Central memory CD8-positive, alpha-beta T cell (primary cell): ENCODE measurements at regions not wholly inside any gene's neighbourhood (a gene's known extent, or its start where the extent isn't known, plus 50 kb on each side); places are given as distances from the start of the nearest gene placed in this dataset.

Experiments
- ATAC-seq: fragments of 150-1000 bp; cut with Tn5 transposase; replicated peaks from 2 replicates; pipeline ENCODE4 v1.10.0; 2022; ENCODE audit warnings: mild to moderate bottlenecking, moderate FRiP score, moderate number of reproducible peaks; ENCODE audit not compliant: poor library complexity, severe bottlenecking; ENCODE audit errors: extremely low read depth
- DNase-seq, 2 donors: peaks; one replicate each; pipeline ENCODE4 v3.0.0; 2021; ENCODE audit warnings: low spot score in 2 of 2
- H3K27ac Mint-ChIP-seq: one replicate; pipeline ENCODE4 v1.8.0; 2022; ENCODE audit warnings: low read depth, mild to moderate bottlenecking, moderate library complexity, mixed read lengths
- H3K27me3 Mint-ChIP-seq: one replicate; pipeline ENCODE4 v1.8.0; 2022; ENCODE audit warnings: mixed read lengths
- H3K36me3 Mint-ChIP-seq: one replicate; pipeline ENCODE4 v1.8.0; 2022; ENCODE audit warnings: mild to moderate bottlenecking, moderate library complexity, mixed read lengths; ENCODE audit not compliant: insufficient read depth
- H3K4me1 Mint-ChIP-seq: one replicate; pipeline ENCODE4 v1.8.0; 2022; ENCODE audit warnings: mixed read lengths
- H3K4me3 Mint-ChIP-seq: one replicate; pipeline ENCODE4 v1.8.0; 2022; ENCODE audit warnings: mild to moderate bottlenecking, moderate library complexity, mixed read lengths
- H3K9me3 Mint-ChIP-seq: one replicate; pipeline ENCODE4 v1.8.0; 2022; ENCODE audit warnings: mixed read lengths

DNA sequence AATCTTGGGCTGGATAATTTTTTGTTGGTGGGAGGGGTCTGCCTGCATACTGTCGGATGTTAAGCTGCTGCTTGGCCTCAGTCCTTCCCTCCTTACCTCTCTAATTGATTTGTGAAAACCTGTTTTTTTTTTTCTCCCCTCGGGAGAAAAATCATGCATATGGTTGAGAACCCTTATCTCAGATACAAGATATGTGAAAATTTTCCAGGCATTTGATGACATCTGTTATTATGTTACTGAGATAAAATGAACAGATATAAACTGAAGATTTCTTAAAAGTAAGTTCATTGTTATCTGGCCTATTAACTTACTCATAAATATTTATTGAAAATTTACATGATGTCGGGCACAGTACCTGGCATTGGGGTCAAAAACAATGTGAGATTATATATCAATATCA lies 1375.7 kb downstream of the PCDH9 start:
- ATAC-seq, result no peak
- H3K4me1 Mint-ChIP-seq, result no peaks in the 10 kb centered on the region
- no peaks in the 10 kb centered on the region for H3K36me3 Mint-ChIP-seq
- no peak overlapping the region for H3K27ac Mint-ChIP-seq
- no peaks in the 10 kb centered on the region for H3K27me3 Mint-ChIP-seq
- peaks cover 7% of the 10 kb centered on the region for H3K9me3 Mint-ChIP-seq
- DNase-seq, result no peak
- H3K4me3 Mint-ChIP-seq, result no peak overlapping the region

DNA sequence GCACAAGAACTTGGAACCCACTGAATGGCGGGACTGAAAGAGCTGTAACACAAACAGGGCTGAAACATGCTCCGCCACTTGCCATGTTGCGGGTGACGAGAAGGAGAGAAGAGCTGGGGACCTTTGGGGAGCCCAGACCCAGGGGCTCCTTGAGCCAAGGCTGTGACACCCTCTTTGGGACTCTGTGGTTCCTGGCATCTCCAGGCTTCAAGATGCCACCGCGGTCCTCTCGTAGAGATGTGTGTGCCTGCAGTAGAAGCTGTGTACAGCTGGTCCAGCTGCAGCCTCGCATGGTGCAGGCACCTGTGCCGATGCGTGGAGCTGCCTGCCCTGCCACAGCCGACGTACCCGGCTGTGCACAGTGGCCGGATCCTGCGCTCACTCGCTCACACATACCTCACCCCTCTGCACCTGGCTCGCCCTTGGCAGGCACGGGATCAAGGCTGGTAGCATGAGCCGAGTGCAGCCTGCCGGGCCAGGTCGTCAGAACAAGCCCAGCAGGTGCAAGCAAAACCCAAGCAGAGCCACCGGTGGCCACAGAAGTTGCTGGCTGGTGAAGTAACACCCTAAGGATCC lies 1385.8 kb downstream of the PCDH9 start:
- Mint-ChIP-seq H3K4me1 (no peaks in the 10 kb centered on the region), H3K4me3 (no peak overlapping the region), H3K27me3 (no peaks in the 10 kb centered on the region), H3K9me3 (peaks cover 11% of the 10 kb centered on the region), H3K27ac (no peak overlapping the region), H3K36me3 (peaks cover 2% of the 10 kb centered on the region)
- ATAC-seq (no peak), DNase-seq (no peak)

GRCh38 chr13:65843314-65843731 lies 1386.8 kb downstream of the PCDH9 start:
- peaks cover 10% of the 10 kb centered on the region for H3K9me3 Mint-ChIP-seq
- no peaks in the 10 kb centered on the region for H3K4me1 Mint-ChIP-seq
- peaks cover 2% of the 10 kb centered on the region for H3K36me3 Mint-ChIP-seq
- no peak overlapping the region for H3K27ac Mint-ChIP-seq
- DNase-seq (no peak), ATAC-seq (no peak)
- H3K27me3 Mint-ChIP-seq, result no peaks in the 10 kb centered on the region
- H3K4me3 Mint-ChIP-seq, result no peak overlapping the region

GRCh38 chr13:65841156-65841555 lies 1389.0 kb downstream of the PCDH9 start:
- Mint-ChIP-seq H3K36me3 (peaks cover 2% of the 10 kb centered on the region), H3K4me3 (no peak overlapping the region), H3K27ac (no peak overlapping the region), H3K9me3 (peaks cover 11% of the 10 kb centered on the region), H3K27me3 (no peaks in the 10 kb centered on the region), H3K4me1 (no peaks in the 10 kb centered on the region)
- DNase-seq (no peak), ATAC-seq (no peak)

GRCh38 chr13:65836066-65836465 lies 1394.1 kb downstream of the PCDH9 start:
- no peak overlapping the region for H3K4me3 Mint-ChIP-seq
- H3K27me3 Mint-ChIP-seq, result no peaks in the 10 kb centered on the region
- ATAC-seq (no peak), DNase-seq (no peak)
- peaks cover 12% of the 10 kb centered on the region for H3K9me3 Mint-ChIP-seq
- H3K36me3 Mint-ChIP-seq, result no peaks in the 10 kb centered on the region
- H3K27ac Mint-ChIP-seq, result no peak overlapping the region
- no peaks in the 10 kb centered on the region for H3K4me1 Mint-ChIP-seq

- H3K4me3 Mint-ChIP-seq, result no peak overlapping the region
- ATAC-seq, result no peak
- no peaks in the 10 kb centered on the region for H3K36me3 Mint-ChIP-seq
- H3K9me3 Mint-ChIP-seq, result peaks cover 14% of the 10 kb centered on the region
- no peak for DNase-seq
- H3K27me3 Mint-ChIP-seq, result no peaks in the 10 kb centered on the region
- H3K4me1 Mint-ChIP-seq, result no peaks in the 10 kb centered on the region
- H3K27ac Mint-ChIP-seq, result no peak overlapping the region
These were observed 1395.2 kb downstream of the PCDH9 start for GRCh38 chr13:65834897-65835296.

- peaks cover 17% of the 10 kb centered on the region for H3K9me3 Mint-ChIP-seq
- H3K4me1 Mint-ChIP-seq, result no peaks in the 10 kb centered on the region
- ATAC-seq, result no peak
- no peak overlapping the region for H3K27ac Mint-ChIP-seq
- H3K4me3 Mint-ChIP-seq, result no peak overlapping the region
- DNase-seq, result no peak
- no peaks in the 10 kb centered on the region for H3K36me3 Mint-ChIP-seq
- no peaks in the 10 kb centered on the region for H3K27me3 Mint-ChIP-seq
These were observed 1399.5 kb downstream of the PCDH9 start for GRCh38 chr13:65830411-65831205.

DNA sequence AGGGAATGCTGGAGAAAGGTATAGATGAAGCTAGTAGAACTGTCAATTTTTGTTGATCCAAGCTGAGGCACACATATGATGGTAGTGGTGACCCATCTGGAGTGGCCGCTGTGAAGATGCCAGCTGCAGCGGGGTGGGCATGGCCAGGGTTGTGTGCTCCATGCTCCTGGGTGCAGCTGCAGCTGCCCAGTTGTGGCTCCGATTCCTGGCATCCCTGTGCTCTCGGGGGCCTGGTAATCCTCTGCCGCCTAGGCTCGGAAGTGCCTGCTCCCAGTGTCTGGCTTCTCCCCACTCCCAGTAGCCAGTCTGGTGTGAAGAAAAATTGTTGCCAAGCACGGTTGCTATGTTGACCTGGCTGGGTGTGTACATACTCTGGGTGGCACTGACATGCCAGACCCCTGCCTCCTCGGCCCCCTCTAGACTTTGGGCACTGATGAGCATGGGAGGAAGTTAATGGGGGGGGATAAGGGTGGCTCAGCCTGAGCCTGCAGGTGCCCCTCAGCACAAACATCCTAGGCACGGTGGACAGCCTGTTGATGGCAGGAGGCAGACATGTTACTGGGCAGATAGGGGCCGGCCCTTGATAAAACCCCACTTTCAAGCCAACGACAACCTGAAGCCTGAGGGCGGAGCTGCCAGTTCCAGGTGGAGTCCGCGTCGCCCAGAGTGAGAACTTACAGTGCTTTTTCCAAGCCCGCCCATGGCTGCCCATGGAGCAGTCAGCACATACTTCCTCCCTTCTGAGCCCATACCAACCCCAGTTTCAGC lies 1400.7 kb downstream of the PCDH9 start:
- DNase-seq (no peak), ATAC-seq (no peak)
- no peaks in the 10 kb centered on the region for H3K27me3 Mint-ChIP-seq
- no peak overlapping the region for H3K27ac Mint-ChIP-seq
- no peaks in the 10 kb centered on the region for H3K36me3 Mint-ChIP-seq
- H3K4me1 Mint-ChIP-seq, result no peaks in the 10 kb centered on the region
- no peak overlapping the region for H3K4me3 Mint-ChIP-seq
- H3K9me3 Mint-ChIP-seq, result peaks cover 17% of the 10 kb centered on the region

DNA sequence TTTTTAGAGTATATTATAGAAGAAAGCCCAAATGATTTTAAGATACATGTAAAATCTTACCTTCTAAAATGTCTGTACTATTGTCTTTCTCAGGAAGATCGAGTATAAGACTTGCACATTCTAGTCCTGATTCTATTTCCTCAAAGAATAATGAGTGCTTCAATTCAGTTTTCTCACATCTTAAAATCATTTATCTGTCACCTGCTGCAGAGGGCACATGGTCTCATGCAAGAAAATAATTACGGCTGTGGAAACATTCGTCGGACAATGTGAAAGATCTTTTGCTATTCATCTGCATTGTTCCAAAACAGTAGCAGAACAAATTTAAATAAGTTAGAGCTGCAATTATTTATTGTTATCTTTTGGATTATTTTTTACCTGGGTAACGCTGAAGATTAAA lies 1403.5 kb downstream of the PCDH9 start:
- ATAC-seq (no peak), DNase-seq (no peak)
- H3K9me3 Mint-ChIP-seq, result peaks cover 26% of the 10 kb centered on the region
- H3K4me3 Mint-ChIP-seq, result no peak overlapping the region
- H3K36me3 Mint-ChIP-seq, result no peaks in the 10 kb centered on the region
- no peaks in the 10 kb centered on the region for H3K4me1 Mint-ChIP-seq
- H3K27me3 Mint-ChIP-seq, result no peaks in the 10 kb centered on the region
- H3K27ac Mint-ChIP-seq, result no peak overlapping the region

DNA sequence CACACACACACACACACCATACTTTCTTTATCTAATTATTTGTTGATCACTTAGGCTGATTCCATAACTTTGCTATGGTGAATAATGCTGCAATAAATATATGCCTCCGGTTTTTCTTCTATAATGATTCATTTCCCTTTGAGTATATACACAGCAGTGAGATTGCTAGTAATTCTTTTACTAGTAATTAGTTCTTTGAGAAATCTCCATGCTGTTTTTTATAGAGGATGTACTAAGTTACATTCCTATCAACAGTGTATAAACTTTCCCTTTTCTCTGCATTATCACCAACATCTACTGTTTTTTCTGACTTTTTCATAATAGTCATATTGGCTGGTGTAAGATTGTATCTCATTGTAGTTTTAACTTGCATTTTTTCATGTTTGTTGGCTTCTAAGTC lies 1405.1 kb downstream of the PCDH9 start:
- H3K27ac Mint-ChIP-seq, result no peak overlapping the region
- H3K4me1 Mint-ChIP-seq, result no peaks in the 10 kb centered on the region
- H3K9me3 Mint-ChIP-seq, result peaks cover 19% of the 10 kb centered on the region
- H3K27me3 Mint-ChIP-seq, result no peaks in the 10 kb centered on the region
- no peak overlapping the region for H3K4me3 Mint-ChIP-seq
- DNase-seq (no peak), ATAC-seq (no peak)
- no peaks in the 10 kb centered on the region for H3K36me3 Mint-ChIP-seq

DNA sequence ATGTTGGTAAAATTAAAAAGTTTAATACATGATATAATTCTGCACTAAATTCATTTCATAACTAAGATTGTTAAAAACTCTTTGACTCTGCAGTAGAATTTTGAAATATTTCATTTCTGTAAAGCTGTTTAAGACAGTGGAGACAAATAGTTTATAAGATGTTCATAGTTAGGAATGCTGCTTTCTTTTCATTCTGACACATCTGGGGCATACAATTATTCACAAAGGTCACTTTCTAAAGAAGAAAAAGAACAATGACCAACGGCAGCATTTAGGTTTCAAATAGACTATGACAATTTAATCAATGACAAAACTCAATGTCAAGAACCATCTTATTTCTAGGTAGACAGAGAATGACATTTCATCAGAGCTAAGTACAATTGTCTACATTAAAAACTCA lies 1422.1 kb downstream of the PCDH9 start:
- DNase-seq (no peak), ATAC-seq (no peak)
- no peak overlapping the region for H3K4me3 Mint-ChIP-seq
- H3K9me3 Mint-ChIP-seq, result peaks cover 18% of the 10 kb centered on the region
- H3K4me1 Mint-ChIP-seq, result no peaks in the 10 kb centered on the region
- H3K27me3 Mint-ChIP-seq, result no peaks in the 10 kb centered on the region
- no peaks in the 10 kb centered on the region for H3K36me3 Mint-ChIP-seq
- no peak overlapping the region for H3K27ac Mint-ChIP-seq

- no peak for ATAC-seq
- no peak overlapping the region for H3K4me3 Mint-ChIP-seq
- H3K27ac Mint-ChIP-seq, result no peak overlapping the region
- no peaks in the 10 kb centered on the region for H3K36me3 Mint-ChIP-seq
- DNase-seq, result no peak
- no peaks in the 10 kb centered on the region for H3K27me3 Mint-ChIP-seq
- H3K4me1 Mint-ChIP-seq, result no peaks in the 10 kb centered on the region
- peaks cover 18% of the 10 kb centered on the region for H3K9me3 Mint-ChIP-seq
These were observed 1426.4 kb downstream of the PCDH9 start for GRCh38 chr13:65803530-65804392.
